Mesothelial cell of epicardium (in vitro differentiated cells): ENCODE measurements at regions not wholly inside any gene's neighbourhood (a gene's known extent, or its start where the extent isn't known, plus 50 kb on each side); places are given as distances from the start of the nearest gene placed in this dataset.

Experiments
- DNase-seq, 2 experiments: peaks; one replicate each; pipeline ENCODE4 v3.0.0; 2021; ENCODE audit warnings: low spot score in 2 of 2; ENCODE audit not compliant: unreplicated experiment in 2 of 2
- H3K27ac Mint-ChIP-seq: 2 replicates; pipeline ENCODE4 v1.8.0; 2021; ENCODE audit warnings: mixed read lengths
- H3K27me3 Mint-ChIP-seq: 2 replicates; pipeline ENCODE4 v1.8.0; 2021; ENCODE audit warnings: low read depth, mixed read lengths
- H3K36me3 Mint-ChIP-seq: 2 replicates; pipeline ENCODE4 v1.8.0; 2021; ENCODE audit warnings: mixed read lengths
- H3K4me1 Mint-ChIP-seq: 2 replicates; pipeline ENCODE4 v1.8.0; 2021; ENCODE audit warnings: mixed read lengths
- H3K4me3 Mint-ChIP-seq: 2 replicates; pipeline ENCODE4 v1.8.0; 2021; ENCODE audit warnings: mild to moderate bottlenecking, moderate library complexity, mixed read lengths
- H3K9me3 Mint-ChIP-seq: 2 replicates; pipeline ENCODE4 v1.8.0; 2021; ENCODE audit warnings: mixed read lengths
- CTCF ChIP-seq: fragments of 200-600 bp; sonication (generic); IDR thresholded peaks from one replicate; pipeline ENCODE4 v1.5.0; 2021; ENCODE audit warnings: antibody characterized with exemption; ENCODE audit not compliant: unreplicated experiment

GRCh38 chr7:68205826-68206225 lies 1209.2 kb downstream of the TYW1 start:
- DNase-seq = no peak
- peaks cover 32% of the 10 kb centered on the region for H3K4me1 Mint-ChIP-seq
- H3K4me3 Mint-ChIP-seq = no peak overlapping the region
- H3K9me3 Mint-ChIP-seq = no peaks in the 10 kb centered on the region
- no peak overlapping the region for H3K27ac Mint-ChIP-seq
- TF ChIP-seq CTCF = no peak
- no peaks in the 10 kb centered on the region for H3K27me3 Mint-ChIP-seq
- no peaks in the 10 kb centered on the region for H3K36me3 Mint-ChIP-seq

- H3K36me3 Mint-ChIP-seq = no peaks in the 10 kb centered on the region
- no peaks in the 10 kb centered on the region for H3K27me3 Mint-ChIP-seq
- no peak for TF ChIP-seq CTCF
- no peak overlapping the region for H3K4me3 Mint-ChIP-seq
- no peak for DNase-seq
- no peaks in the 10 kb centered on the region for H3K9me3 Mint-ChIP-seq
- H3K4me1 Mint-ChIP-seq = peaks cover 32% of the 10 kb centered on the region
- no peak overlapping the region for H3K27ac Mint-ChIP-seq
Observed at GRCh38 chr7:68206946-68207485, 1210.4 kb downstream of the TYW1 start.

- no peak for DNase-seq
- Mint-ChIP-seq H3K4me3 (no peak overlapping the region), H3K4me1 (peaks cover 32% of the 10 kb centered on the region)
Observed at GRCh38 chr7:68207676-68208075, 1211.0 kb downstream of the TYW1 start.

GRCh38 chr7:68209486-68209885 lies 1212.9 kb downstream of the TYW1 start:
- H3K9me3 Mint-ChIP-seq = no peaks in the 10 kb centered on the region

More at GRCh38 chr7:68207676-68208075, 1211.0 kb downstream of the TYW1 start:
- Mint-ChIP-seq H3K27me3 (no peaks in the 10 kb centered on the region), H3K9me3 (no peaks in the 10 kb centered on the region), H3K36me3 (no peaks in the 10 kb centered on the region), H3K27ac (no peak overlapping the region)
- no peak for TF ChIP-seq CTCF

GRCh38 chr7:68213838-68214237 lies 1217.2 kb downstream of the TYW1 start:
- H3K4me1 Mint-ChIP-seq = peaks cover 17% of the 10 kb centered on the region
- H3K4me3 Mint-ChIP-seq = no peak overlapping the region

More at GRCh38 chr7:68209486-68209885, 1212.9 kb downstream of the TYW1 start:
- no peak for TF ChIP-seq CTCF
- H3K27ac Mint-ChIP-seq = no peak overlapping the region
- no peaks in the 10 kb centered on the region for H3K36me3 Mint-ChIP-seq
- no peak overlapping the region for H3K4me3 Mint-ChIP-seq
- H3K4me1 Mint-ChIP-seq = peaks cover 19% of the 10 kb centered on the region
- H3K27me3 Mint-ChIP-seq = no peaks in the 10 kb centered on the region
- no peak for DNase-seq

More at GRCh38 chr7:68213838-68214237, 1217.2 kb downstream of the TYW1 start:
- TF ChIP-seq CTCF = no peak
- Mint-ChIP-seq H3K27me3 (no peaks in the 10 kb centered on the region), H3K9me3 (no peaks in the 10 kb centered on the region), H3K36me3 (no peaks in the 10 kb centered on the region), H3K27ac (no peak overlapping the region)
- DNase-seq = no peak
